Breast epithelium (tissue), 4 donors: ENCODE measurements at regions not wholly inside any gene's neighbourhood (a gene's known extent, or its start where the extent isn't known, plus 50 kb on each side); places are given as distances from the start of the nearest gene placed in this dataset.

Experiments used
- DNase-seq, 2 donors: peaks; one replicate each; pipeline ENCODE4 v3.0.0-alpha.2; 2019; ENCODE audit warnings: low spot score in 2 of 2
- H3K27ac ChIP-seq, 2 donors: fragments of 200-600 bp; sonication (generic) in 1 of 2; one replicate each; pipeline ENCODE4 v1.5.1; 2016 to 2019; ENCODE audit warnings: mild to moderate bottlenecking in 1 of 2
- H3K27me3 ChIP-seq, 2 donors: fragments of 200-600 bp; sonication (generic) in 1 of 2; one replicate each; pipeline versions ENCODE4 v1.5.1 to v1.6.0; 2017 to 2019; ENCODE audit warnings: control low read depth in 1 of 2, mild to moderate bottlenecking in 1 of 2
- H3K36me3 ChIP-seq: fragments of 200-600 bp; one replicate; pipeline ENCODE4 v1.5.1; 2019
- H3K4me1 ChIP-seq, 2 donors: fragments of 200-600 bp; sonication (generic); one replicate each; pipeline ENCODE4 v1.5.1; 2016 to 2019; ENCODE audit warnings: control low read depth in 1 of 2
- H3K4me3 ChIP-seq, 3 donors: fragments of 200-600 bp; sonication (generic); 1 replicate in 2 of 3; 2 replicates in 1 of 3; pipeline ENCODE4 v1.5.1; 2016 to 2019; ENCODE audit warnings: mild to moderate bottlenecking in 3 of 3, moderate library complexity in 2 of 3
- H3K9me3 ChIP-seq, 2 donors: fragments of 200-600 bp; sonication (generic) in 1 of 2; one replicate each; pipeline ENCODE4 v1.5.1; 2016 to 2019; ENCODE audit warnings: control low read depth in 1 of 2
- CTCF ChIP-seq, 3 donors: fragments of 450-650 bp; IDR thresholded peaks; one replicate each; pipeline ENCODE4 v1.5.1; 2016 to 2017; ENCODE audit warnings: antibody characterized with exemption in 3 of 3, mild to moderate bottlenecking in 3 of 3, moderate library complexity in 3 of 3
- POLR2A ChIP-seq: fragments of 450-650 bp; IDR thresholded peaks from one replicate; pipeline ENCODE4 v1.6.1; 2016; ENCODE audit warnings: antibody characterized with exemption, mild to moderate bottlenecking, moderate library complexity
- POLR2AphosphoS5 ChIP-seq, 3 donors: sonication (generic); formaldehyde crosslinking; IDR thresholded peaks; one replicate each; pipeline ENCODE4 v1.6.1; 2017; ENCODE audit warnings: antibody characterized with exemption in 3 of 3
- intact Hi-C: fragments of 100-400 bp; cut with DNase I; formaldehyde crosslinking; loops from one replicate; pipeline ENCODE4 v1.15.1; 2023; ENCODE audit warnings: low total_unique reads

GRCh38 chr10:128709686-128710085 lies 583.5 kb upstream of the MKI67 start:
- no peak overlapping the region for H3K4me3 ChIP-seq
- no peak overlapping the region for H3K27ac ChIP-seq
- H3K36me3 ChIP-seq = no peaks in the 10 kb centered on the region
- peak in 1 of 2 donors; percentile 1 for DNase-seq
- intact Hi-C loops = no loop called here
- H3K27me3 ChIP-seq = no peaks in the 10 kb centered on the region
- TF ChIP-seq CTCF (IDR thresholded peaks at IDR 0.05) = no peak
- TF ChIP-seq POLR2A = no peak
- no peak for TF ChIP-seq POLR2AphosphoS5 (IDR thresholded peaks at IDR 0.05)
- H3K4me1 ChIP-seq = no peaks in the 10 kb centered on the region
- no peaks in the 10 kb centered on the region for H3K9me3 ChIP-seq

GRCh38 chr10:128710098-128710797 lies 584.0 kb upstream of the MKI67 start:
- Histone ChIP-seq H3K27me3 (no peaks in the 10 kb centered on the region), H3K4me1 (no peaks in the 10 kb centered on the region), H3K27ac (no peak overlapping the region), H3K9me3 (no peaks in the 10 kb centered on the region), H3K4me3 (no peak overlapping the region), H3K36me3 (no peaks in the 10 kb centered on the region)
- intact Hi-C loops = no loop called here
- DNase-seq = peak in 1 of 2 donors; percentile 12
- TF ChIP-seq CTCF (IDR thresholded peaks at IDR 0.05) (no peak), POLR2A (no peak), POLR2AphosphoS5 (IDR thresholded peaks at IDR 0.05) (no peak)

GRCh38 chr10:128710798-128711183 lies 584.6 kb upstream of the MKI67 start:
- Histone ChIP-seq H3K27ac (no peak overlapping the region), H3K4me1 (no peaks in the 10 kb centered on the region), H3K36me3 (no peaks in the 10 kb centered on the region), H3K27me3 (no peaks in the 10 kb centered on the region), H3K4me3 (no peak overlapping the region), H3K9me3 (no peaks in the 10 kb centered on the region)
- no peak for TF ChIP-seq POLR2A
- no peak for TF ChIP-seq POLR2AphosphoS5 (IDR thresholded peaks at IDR 0.05)
- no peak for TF ChIP-seq CTCF (IDR thresholded peaks at IDR 0.05)
- DNase-seq = no peak
- intact Hi-C loops = no loop called here

- no peak overlapping the region for H3K27ac ChIP-seq
- H3K4me3 ChIP-seq = no peak overlapping the region
- no peak for TF ChIP-seq POLR2A
- no peak for TF ChIP-seq POLR2AphosphoS5 (IDR thresholded peaks at IDR 0.05)
- no peak for TF ChIP-seq CTCF (IDR thresholded peaks at IDR 0.05)
- no peaks in the 10 kb centered on the region for H3K36me3 ChIP-seq
- H3K27me3 ChIP-seq = no peaks in the 10 kb centered on the region
- no peaks in the 10 kb centered on the region for H3K9me3 ChIP-seq
- intact Hi-C loops = no loop called here
- no peak for DNase-seq
- no peaks in the 10 kb centered on the region for H3K4me1 ChIP-seq
These were observed 585.6 kb upstream of the MKI67 start for GRCh38 chr10:128711806-128712205.

GRCh38 chr10:128712661-128713400 lies 586.6 kb upstream of the MKI67 start:
- no peak overlapping the region for H3K4me3 ChIP-seq
- DNase-seq = no peak
- TF ChIP-seq CTCF (IDR thresholded peaks at IDR 0.05) = no peak
- no peak for TF ChIP-seq POLR2A
- TF ChIP-seq POLR2AphosphoS5 (IDR thresholded peaks at IDR 0.05) = no peak
- H3K27ac ChIP-seq = no peak overlapping the region
- intact Hi-C loops = no loop called here
- H3K4me1 ChIP-seq = no peaks in the 10 kb centered on the region
- H3K9me3 ChIP-seq = no peaks in the 10 kb centered on the region
- no peaks in the 10 kb centered on the region for H3K36me3 ChIP-seq
- no peaks in the 10 kb centered on the region for H3K27me3 ChIP-seq
